H54 (cell line): ENCODE measurements at regions not wholly inside any gene's neighbourhood (a gene's known extent, or its start where the extent isn't known, plus 50 kb on each side); places are given as distances from the start of the nearest gene placed in this dataset.
"Not testable (repeated sequence)": the region's sequence is repeated elsewhere in the genome, so short reads cannot be mapped to it uniquely, and the experiment has no call there.

Experiments
- DNase-seq: peaks from one replicate; pipeline ENCODE4 v3.0.0; 2011; ENCODE audit warnings: low spot score, mixed read lengths; ENCODE audit not compliant: insufficient read length
- FAIRE-seq: peaks from 3 replicates; lab custom pipeline; 2011; peaks lifted over from hg19 to GRCh38; lab: Jason Lieb, UNC
- POLR2A ChIP-seq: IDR thresholded peaks from 2 replicates; pipeline ENCODE4 v1.6.1; 2011; ENCODE audit warnings: low read depth, mild to moderate bottlenecking, low read length

GRCh38 chr2:109681633-109682380 is 67.6 kb downstream of the SOWAHC start:
- TF ChIP-seq POLR2A: no peak
- DNase-seq: no peak
- no peak for FAIRE-seq

- no peak for TF ChIP-seq POLR2A
- no peak for DNase-seq
- FAIRE-seq: no peak
Measured at GRCh38 chr2:109683452-109683851, 69.3 kb downstream of the SOWAHC start.

GRCh38 chr2:109685453-109685852 is 71.3 kb downstream of the SOWAHC start:
- no peak for TF ChIP-seq POLR2A
- DNase-seq: no peak
- no peak for FAIRE-seq

- no peak for DNase-seq
- no peak for TF ChIP-seq POLR2A
- FAIRE-seq: no peak
Measured at GRCh38 chr2:109686921-109687320, 72.8 kb downstream of the SOWAHC start.

- FAIRE-seq: no peak
- TF ChIP-seq POLR2A: no peak
- DNase-seq: no peak
Measured at GRCh38 chr2:109689182-109689930, 75.2 kb downstream of the SOWAHC start.

- TF ChIP-seq POLR2A: no peak
- FAIRE-seq: no peak
- DNase-seq: no peak
Measured at GRCh38 chr2:109689973-109690372, 75.8 kb downstream of the SOWAHC start.

- TF ChIP-seq POLR2A: no peak
- FAIRE-seq: no peak
Measured at GRCh38 chr2:109690457-109690821, 76.3 kb downstream of the SOWAHC start.

GRCh38 chr2:109690822-109691541 is 76.8 kb downstream of the SOWAHC start:
- FAIRE-seq: no peak
- TF ChIP-seq POLR2A: no peak
- no peak for DNase-seq

More at GRCh38 chr2:109690457-109690821, 76.3 kb downstream of the SOWAHC start:
- DNase-seq: no peak

- FAIRE-seq (no peak), DNase-seq (no peak)
- TF ChIP-seq POLR2A: no peak
Measured at GRCh38 chr2:109692013-109692743, 78.0 kb downstream of the SOWAHC start.

- not testable (repeated sequence) for DNase-seq, FAIRE-seq
Measured at GRCh38 chr2:109692831-109693230, 78.7 kb downstream of the SOWAHC start.

GRCh38 chr2:109693292-109693691 is 79.1 kb downstream of the SOWAHC start:
- FAIRE-seq, DNase-seq: not testable (repeated sequence)

- FAIRE-seq: no peak
- TF ChIP-seq POLR2A: no peak
- no peak for DNase-seq
Measured at GRCh38 chr2:109694190-109694589, 80.0 kb downstream of the SOWAHC start.

GRCh38 chr2:109695290-109695689 is 81.1 kb downstream of the SOWAHC start:
- no peak for DNase-seq
- FAIRE-seq: no peak
- TF ChIP-seq POLR2A: no peak
